ENCODE measurements at regions not wholly inside any gene's neighbourhood (a gene's known extent, or its start where the extent isn't known, plus 50 kb on each side); places are given as distances from the start of the nearest gene placed in this dataset.

- Histone ChIP-seq H3K36me3 (no peaks in the 10 kb centered on the region), H3K9me3 (no peaks in the 10 kb centered on the region), H3K27ac (no peak overlapping the region), H3K4me1 (no peaks in the 10 kb centered on the region), H3K27me3 (no peaks in the 10 kb centered on the region), H3K4me3 (no peak overlapping the region)
- intact Hi-C loops (cut with DNase I; ENCODE audit: low total_unique reads), result no loop called here
- DNase-seq, result no peak
- TF ChIP-seq CTCF (IDR thresholded peaks at IDR 0.05), result no peak
- TF ChIP-seq POLR2A (IDR thresholded peaks at IDR 0.05), result no peak
Measured at GRCh38 chr4:136390824-136391223, 1141.5 kb downstream of the PCDH18 start.

GRCh38 chr4:136383082-136383481 is 1149.2 kb downstream of the PCDH18 start:
- Histone ChIP-seq H3K4me1 (no peaks in the 10 kb centered on the region), H3K4me3 (no peak overlapping the region), H3K27me3 (no peaks in the 10 kb centered on the region), H3K36me3 (no peaks in the 10 kb centered on the region), H3K27ac (no peak overlapping the region), H3K9me3 (no peaks in the 10 kb centered on the region)
- DNase-seq, result no peak
- TF ChIP-seq CTCF (IDR thresholded peaks at IDR 0.05) (no peak), POLR2A (IDR thresholded peaks at IDR 0.05) (no peak)
- intact Hi-C loops (cut with DNase I; ENCODE audit: low total_unique reads), result no loop called here

GRCh38 chr4:136371231-136371630 is 1161.1 kb downstream of the PCDH18 start:
- intact Hi-C loops (cut with DNase I; ENCODE audit: low total_unique reads), result no loop called here
- H3K27me3 ChIP-seq, result no peaks in the 10 kb centered on the region
- H3K4me1 ChIP-seq, result no peaks in the 10 kb centered on the region
- no peak for TF ChIP-seq POLR2A (IDR thresholded peaks at IDR 0.05)
- no peak for TF ChIP-seq CTCF (IDR thresholded peaks at IDR 0.05)
- no peak overlapping the region for H3K4me3 ChIP-seq
- no peaks in the 10 kb centered on the region for H3K9me3 ChIP-seq
- no peaks in the 10 kb centered on the region for H3K36me3 ChIP-seq
- no peak for DNase-seq
- no peak overlapping the region for H3K27ac ChIP-seq

GRCh38 chr4:136369073-136369472 is 1163.2 kb downstream of the PCDH18 start:
- H3K27me3 ChIP-seq, result no peaks in the 10 kb centered on the region
- no peak overlapping the region for H3K27ac ChIP-seq
- H3K9me3 ChIP-seq, result no peaks in the 10 kb centered on the region
- TF ChIP-seq CTCF (IDR thresholded peaks at IDR 0.05) (no peak), POLR2A (IDR thresholded peaks at IDR 0.05) (no peak)
- no peak for DNase-seq
- intact Hi-C loops (cut with DNase I; ENCODE audit: low total_unique reads), result no loop called here
- H3K4me1 ChIP-seq, result no peaks in the 10 kb centered on the region
- H3K36me3 ChIP-seq, result no peaks in the 10 kb centered on the region
- no peak overlapping the region for H3K4me3 ChIP-seq

- H3K27ac ChIP-seq, result no peak overlapping the region
- DNase-seq, result no peak
- no peaks in the 10 kb centered on the region for H3K36me3 ChIP-seq
- H3K9me3 ChIP-seq, result no peaks in the 10 kb centered on the region
- H3K4me1 ChIP-seq, result no peaks in the 10 kb centered on the region
- no peaks in the 10 kb centered on the region for H3K27me3 ChIP-seq
- intact Hi-C loops (cut with DNase I; ENCODE audit: low total_unique reads), result no loop called here
- TF ChIP-seq CTCF (IDR thresholded peaks at IDR 0.05) (no peak), POLR2A (IDR thresholded peaks at IDR 0.05) (no peak)
- H3K4me3 ChIP-seq, result no peak overlapping the region
Measured at GRCh38 chr4:136357556-136357955, 1174.7 kb downstream of the PCDH18 start.
